NCI-H2227 treated with DMSO at 0.1 percent for 48 hours (cell line): ENCODE measurements at regions not wholly inside any gene's neighbourhood (a gene's known extent, or its start where the extent isn't known, plus 50 kb on each side); places are given as distances from the start of the nearest gene placed in this dataset.
"Not testable (repeated sequence)": the region's sequence is repeated elsewhere in the genome, so short reads cannot be mapped to it uniquely, and the experiment has no call there.

Source experiments
- DNase-seq: peaks from one replicate; lab custom pipeline; 2025; lab: John Stamatoyannopoulos, UW

GRCh38 chr5:124176692-124177091, 569.7 kb downstream of the ZNF608 start:
- no peak for DNase-seq

DNA sequence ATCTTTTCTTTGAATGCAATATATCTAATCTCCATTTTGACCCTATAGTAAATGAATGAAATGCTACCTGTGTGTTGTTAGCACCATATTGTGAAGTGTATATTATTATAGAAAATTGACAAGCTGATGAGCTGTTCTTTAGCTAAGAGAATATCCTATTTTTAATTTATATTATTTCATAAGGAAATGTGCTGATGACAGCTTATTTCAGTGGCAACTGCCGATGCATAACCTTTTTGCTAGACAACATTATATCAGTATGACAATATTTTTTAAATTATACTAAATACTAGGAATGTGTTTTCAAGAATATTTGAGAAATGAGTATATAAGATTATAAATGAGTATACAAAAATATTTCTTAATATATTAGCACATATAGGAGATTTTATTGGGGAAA, 573.1 kb downstream of the ZNF608 start:
- no peak for DNase-seq

- DNase-seq, result no peak
Observed at GRCh38 chr5:124172389-124173003, 573.9 kb downstream of the ZNF608 start.

- not testable (repeated sequence) for DNase-seq
Observed at GRCh38 chr5:124168093-124168492, 578.3 kb downstream of the ZNF608 start.

DNA sequence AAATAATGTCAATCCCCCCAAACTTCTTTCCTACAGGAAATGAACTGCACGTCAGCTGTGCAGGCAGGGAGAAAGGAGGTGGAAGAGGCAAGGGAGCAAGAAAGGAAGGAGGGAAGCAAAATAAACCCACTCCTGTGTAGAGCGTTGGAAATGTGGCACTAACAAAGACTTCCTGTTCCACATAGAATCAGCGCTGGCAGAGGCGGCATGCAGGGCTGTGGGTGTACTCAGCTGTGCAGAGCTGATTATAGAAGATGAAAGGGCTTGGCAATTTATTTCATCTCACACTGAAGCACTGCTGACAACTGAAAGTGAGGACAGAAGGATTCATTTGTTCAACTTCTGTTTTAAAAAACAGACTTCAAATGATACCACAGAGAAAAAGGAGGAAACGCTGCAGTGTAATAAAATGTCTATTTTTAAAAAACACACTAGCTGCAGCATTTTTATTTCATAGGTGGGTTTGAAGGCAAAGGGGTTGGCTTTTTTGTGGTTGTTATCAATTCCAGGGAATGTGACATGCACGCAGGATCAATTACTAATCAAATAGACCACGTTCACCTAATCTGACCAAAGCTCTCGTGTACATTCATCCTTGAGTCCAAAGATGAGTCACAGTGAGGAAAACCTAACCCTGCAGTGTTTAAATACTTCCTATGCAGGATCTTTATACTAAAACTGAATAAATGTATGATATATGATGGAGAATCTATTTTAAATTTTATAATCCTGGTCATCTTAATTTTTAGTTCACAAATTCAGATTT, 583.5 kb downstream of the ZNF608 start:
- peak; percentile 21 for DNase-seq

GRCh38 chr5:124161266-124161665, 585.2 kb downstream of the ZNF608 start:
- DNase-seq, result no peak

DNA sequence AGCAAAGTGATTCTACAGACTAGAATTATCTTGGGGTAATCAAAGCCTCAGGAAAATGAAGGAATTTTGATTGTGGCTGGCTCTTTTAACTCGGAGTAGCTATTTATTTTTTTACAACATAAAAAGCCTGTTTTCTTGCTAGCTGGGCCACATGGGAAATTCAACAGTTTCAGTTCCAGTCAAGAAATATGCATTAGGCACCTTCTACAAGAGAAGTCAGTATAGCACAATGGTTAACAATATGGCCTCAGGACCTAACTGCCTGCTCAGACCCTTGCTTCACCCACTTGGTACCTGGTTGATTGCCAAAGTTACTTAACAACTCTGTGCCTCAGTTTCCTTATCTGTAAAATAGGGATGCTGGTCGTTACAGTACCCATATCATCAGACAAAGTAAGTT, 586.2 kb downstream of the ZNF608 start:
- DNase-seq, result no peak

GRCh38 chr5:124157320-124157719, 589.1 kb downstream of the ZNF608 start:
- DNase-seq, result no peak

DNA sequence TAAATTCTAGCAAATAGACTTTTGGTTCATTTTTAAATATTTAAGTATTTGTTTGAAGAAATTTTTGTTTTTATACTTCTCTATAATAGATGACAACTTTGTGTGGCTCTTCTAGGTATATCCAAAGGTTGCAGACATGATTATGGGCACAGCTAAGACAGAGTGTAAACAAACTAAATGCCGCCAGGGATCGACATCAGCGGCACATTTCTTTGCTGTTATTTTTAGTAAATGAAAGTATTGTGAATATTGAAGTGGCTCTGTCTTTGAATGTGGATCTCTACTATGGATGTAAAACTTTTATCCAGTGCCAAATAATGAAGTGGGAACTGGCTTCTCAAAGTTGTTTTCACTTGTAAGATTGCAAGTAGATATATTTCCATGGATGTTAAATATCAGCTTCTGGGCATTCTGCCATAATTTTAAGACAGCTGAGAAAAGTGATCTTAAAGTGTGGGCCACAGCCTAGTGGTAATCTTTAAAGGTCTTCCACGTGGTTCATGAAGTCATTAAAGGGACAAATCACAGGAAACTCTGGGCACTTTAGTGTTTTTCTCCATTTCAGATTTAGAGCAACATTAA, 589.9 kb downstream of the ZNF608 start:
- no peak for DNase-seq

GRCh38 chr5:124154714-124155113, 591.7 kb downstream of the ZNF608 start:
- DNase-seq, result no peak

DNA sequence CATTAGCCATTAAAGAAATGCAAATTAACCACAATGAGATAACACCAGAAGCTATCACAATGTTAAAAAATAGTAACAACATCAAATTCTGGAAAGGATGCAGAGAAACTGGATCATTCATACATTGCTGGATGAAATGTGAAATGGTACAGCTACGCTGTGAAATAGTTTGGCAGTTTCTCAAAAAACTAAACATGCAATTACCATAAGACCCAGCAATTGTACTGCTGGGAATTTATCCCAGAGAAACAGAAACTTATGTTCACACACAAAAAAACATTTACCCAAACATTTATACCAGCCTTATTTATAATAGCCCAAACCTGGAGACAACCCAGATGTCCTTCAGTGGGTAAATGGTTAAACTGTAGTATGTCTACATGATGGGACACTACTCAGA, 592.9 kb downstream of the ZNF608 start:
- DNase-seq, result no peak

DNA sequence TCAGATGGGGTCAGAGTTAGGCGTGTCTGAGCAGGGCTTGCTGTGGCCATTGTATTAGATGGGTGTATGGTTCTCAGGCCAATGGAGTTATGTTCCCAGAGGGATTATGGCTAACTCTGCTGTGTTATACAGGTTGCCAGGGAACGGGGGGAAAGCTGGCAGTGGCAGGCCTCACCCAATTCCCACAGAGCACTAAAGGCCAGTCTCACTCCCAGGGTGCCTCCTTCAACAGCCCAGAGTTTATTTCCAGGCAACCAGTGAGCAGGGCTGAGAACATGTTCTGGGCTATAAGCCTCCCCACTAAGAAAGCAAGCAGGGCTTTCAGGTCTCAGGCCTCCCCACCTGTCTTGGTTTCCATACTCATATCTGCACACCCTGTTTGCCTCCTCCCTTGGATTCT, 597.9 kb downstream of the ZNF608 start:
- no peak for DNase-seq

DNA sequence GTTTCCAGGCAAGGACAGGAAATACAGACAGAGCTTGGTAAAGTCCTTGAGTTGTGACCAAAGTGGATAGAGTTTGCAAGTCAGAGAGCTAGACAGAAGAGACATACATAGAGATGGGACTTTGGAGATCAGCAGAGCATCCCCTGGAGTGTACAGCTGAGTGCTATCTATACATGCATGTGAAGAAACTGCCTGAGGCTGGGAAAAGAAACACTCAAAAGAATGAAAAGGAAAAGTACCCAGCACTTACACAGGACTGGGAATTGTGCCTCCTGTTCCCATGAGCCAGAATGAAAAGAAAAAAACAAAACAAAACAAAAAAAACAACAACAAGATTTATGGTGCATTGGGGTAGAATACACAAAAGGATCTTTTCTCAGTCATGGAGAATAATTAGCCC, 606.4 kb downstream of the ZNF608 start:
- no peak for DNase-seq

DNA sequence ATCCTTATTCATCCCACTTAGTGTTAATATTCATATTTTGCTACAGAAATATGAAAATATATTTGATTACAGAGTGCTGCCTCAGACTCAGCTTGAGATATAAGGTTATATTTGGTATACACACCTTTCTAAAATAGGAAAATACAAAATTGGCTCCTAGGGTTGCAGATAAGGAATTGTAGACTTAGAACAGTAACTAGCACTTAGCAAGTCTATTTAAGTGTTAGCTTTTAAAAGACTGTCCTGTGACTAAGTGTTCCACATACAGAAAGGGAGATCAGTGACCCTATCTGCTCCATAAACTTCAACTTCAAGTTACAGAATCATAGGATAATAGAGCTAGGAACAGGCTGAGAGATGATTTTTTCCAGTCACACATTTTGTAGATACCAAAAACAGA, 607.0 kb downstream of the ZNF608 start:
- DNase-seq, result no peak

DNA sequence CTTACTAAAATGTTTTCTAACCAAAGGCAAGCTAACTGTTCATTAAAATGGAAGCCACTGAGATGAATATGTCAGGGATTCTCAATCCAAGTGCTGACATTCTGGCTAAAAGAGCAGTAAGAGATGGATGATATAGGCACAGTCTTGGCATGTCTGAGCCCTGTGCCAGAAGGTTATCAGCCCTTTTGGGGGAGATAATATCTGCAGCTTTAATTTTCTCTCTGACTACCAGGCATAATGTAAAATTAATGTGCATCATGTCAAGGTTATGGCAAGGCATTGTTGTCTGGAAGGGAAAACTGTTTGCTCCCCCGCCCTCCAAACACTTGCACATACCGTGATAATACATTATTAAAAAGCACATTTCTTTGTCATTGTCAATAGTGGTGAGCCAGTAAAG, 609.8 kb downstream of the ZNF608 start:
- DNase-seq, result no peak

DNA sequence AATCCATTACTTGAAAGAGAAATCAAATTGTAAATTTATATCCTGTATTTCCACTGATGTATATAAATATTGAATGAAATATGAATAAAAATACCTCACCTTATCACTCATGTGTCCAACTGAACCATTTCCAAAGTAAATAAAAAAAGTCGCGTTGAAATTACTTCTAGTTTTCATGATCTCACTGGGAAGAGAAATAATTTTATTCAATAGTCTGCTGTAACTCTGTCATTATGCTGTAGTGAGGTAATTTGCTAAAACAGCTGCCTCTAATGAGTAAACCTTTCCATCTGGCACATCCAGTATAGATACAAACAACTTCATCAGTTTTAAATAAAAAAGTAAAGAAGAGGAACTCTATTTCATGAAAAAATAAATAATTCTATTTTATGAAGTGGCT, 611.5 kb downstream of the ZNF608 start:
- DNase-seq, result no peak

DNA sequence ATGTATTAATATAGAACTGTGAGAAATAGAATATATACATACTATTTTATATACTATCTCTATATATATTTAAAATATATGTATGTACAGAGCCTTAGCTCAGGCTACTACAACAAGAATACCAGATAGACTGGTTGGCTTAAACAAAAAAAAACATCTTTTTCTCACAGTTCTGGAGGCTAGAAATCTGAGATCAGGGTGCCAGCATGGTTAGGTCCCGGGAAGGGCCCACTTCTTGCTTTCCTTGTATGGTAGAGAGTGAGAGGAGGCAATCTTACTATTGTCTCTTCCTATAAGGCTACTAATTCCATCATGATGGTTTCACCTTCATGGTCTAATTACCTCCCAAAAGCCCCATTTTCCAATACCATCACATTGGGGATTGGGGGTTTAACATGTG, 613.0 kb downstream of the ZNF608 start:
- DNase-seq, result no peak

GRCh38 chr5:124132843-124133242, 613.6 kb downstream of the ZNF608 start:
- no peak for DNase-seq

- no peak for DNase-seq
Observed at GRCh38 chr5:124131466-124131865, 615.0 kb downstream of the ZNF608 start.

GRCh38 chr5:124130816-124131215, 615.6 kb downstream of the ZNF608 start:
- DNase-seq, result no peak

DNA sequence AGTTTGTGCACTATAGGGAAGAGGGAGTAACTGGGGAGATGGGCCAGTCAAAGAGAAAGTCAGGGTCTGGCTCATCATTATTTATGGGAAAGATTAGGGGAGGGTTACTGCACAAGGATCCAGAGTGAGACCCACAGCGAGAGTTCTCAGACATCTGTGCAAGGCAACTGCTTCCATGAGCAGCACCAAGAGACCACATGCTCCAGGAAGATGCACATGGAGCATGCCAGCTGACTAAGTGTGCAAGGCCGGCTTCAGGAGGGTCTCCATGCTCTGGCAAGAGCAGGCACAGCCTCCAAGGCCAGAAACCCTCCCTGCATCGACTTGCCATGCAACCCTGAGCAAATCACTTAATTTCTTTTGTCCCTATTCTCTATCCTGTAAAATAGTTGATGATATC, 616.9 kb downstream of the CSNK1G3 start:
- DNase-seq, result no peak

- no peak for DNase-seq
Observed at GRCh38 chr5:124126504-124127217, 614.7 kb downstream of the CSNK1G3 start.

DNA sequence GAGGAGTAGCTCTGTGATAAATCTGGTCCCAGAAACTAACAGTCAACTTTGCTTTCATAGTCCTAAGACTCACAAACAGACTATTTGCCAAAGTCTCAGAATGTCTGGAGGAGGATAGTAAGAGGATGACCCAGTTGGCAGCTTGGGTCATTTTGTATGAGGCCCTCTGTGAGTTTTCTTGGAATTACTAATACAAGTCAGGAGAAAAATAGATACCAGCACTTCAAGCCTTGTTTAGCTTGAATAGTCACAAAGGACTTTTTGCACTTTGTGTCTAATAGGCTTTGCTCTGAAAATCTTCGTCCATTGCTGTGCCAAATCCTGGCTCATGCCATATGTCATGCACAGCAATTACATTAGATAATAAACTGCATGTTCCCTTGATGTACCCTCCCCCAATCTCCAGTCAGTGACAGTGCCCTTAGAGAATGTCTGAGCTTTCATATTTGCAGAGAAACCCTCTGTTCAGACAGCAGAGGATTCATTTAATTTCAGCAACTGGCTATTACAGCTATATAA, 612.8 kb downstream of the CSNK1G3 start:
- DNase-seq, result no peak
